Posterior cingulate gyrus (tissue), 11 donors: ENCODE measurements at regions not wholly inside any gene's neighbourhood (a gene's known extent, or its start where the extent isn't known, plus 50 kb on each side); places are given as distances from the start of the nearest gene placed in this dataset.

Experiments used
- DNase-seq, 10 donors: peaks; one replicate each; pipeline versions ENCODE4 v3.0.0 to v3.0.0-alpha.2; 2020 to 2021; ENCODE audit warnings: mixed read lengths in 3 of 10
- intact Hi-C: fragments of 100-400 bp; cut with DNase I; formaldehyde crosslinking; loops from one replicate; pipeline ENCODE4 v1.15.1; 2023

- intact Hi-C loops: no loop called here
These were observed 470.4 kb upstream of the B3GALT2 start for GRCh38 chr1:193656841-193657240.

GRCh38 chr1:193654951-193655735 is 468.7 kb upstream of the B3GALT2 start:
- intact Hi-C loops: no loop called here
- no peak for DNase-seq

More at GRCh38 chr1:193656841-193657240, 470.4 kb upstream of the B3GALT2 start:
- DNase-seq: no peak

GRCh38 chr1:193649587-193649986 is 463.2 kb upstream of the B3GALT2 start:
- no peak for DNase-seq
- intact Hi-C loops: no loop called here

GRCh38 chr1:193634876-193635275 is 448.5 kb upstream of the B3GALT2 start:
- no peak for DNase-seq
- intact Hi-C loops: no loop called here

- DNase-seq: no peak
- intact Hi-C loops: no loop called here
These were observed 448.1 kb upstream of the B3GALT2 start for GRCh38 chr1:193634470-193634869.

- intact Hi-C loops: no loop called here
- no peak for DNase-seq
These were observed 447.6 kb upstream of the B3GALT2 start for GRCh38 chr1:193633991-193634390.

- intact Hi-C loops: no loop called here
- DNase-seq: no peak
These were observed 446.7 kb upstream of the B3GALT2 start for GRCh38 chr1:193633093-193633492.

GRCh38 chr1:193631306-193631705 is 444.9 kb upstream of the B3GALT2 start:
- intact Hi-C loops: no loop called here
- DNase-seq: no peak

- no peak for DNase-seq
- intact Hi-C loops: no loop called here
These were observed 443.5 kb upstream of the B3GALT2 start for GRCh38 chr1:193629875-193630274.

GRCh38 chr1:193626695-193627094 is 440.3 kb upstream of the B3GALT2 start:
- DNase-seq: no peak
- intact Hi-C loops: no loop called here

GRCh38 chr1:193625255-193625654 is 438.8 kb upstream of the B3GALT2 start:
- intact Hi-C loops: no loop called here
- DNase-seq: no peak

GRCh38 chr1:193619911-193620310 is 433.5 kb upstream of the B3GALT2 start:
- intact Hi-C loops: no loop called here

GRCh38 chr1:193614817-193615216 is 428.4 kb upstream of the B3GALT2 start:
- DNase-seq: no peak
- intact Hi-C loops: no loop called here

More at GRCh38 chr1:193619911-193620310, 433.5 kb upstream of the B3GALT2 start:
- DNase-seq: no peak

- no peak for DNase-seq
- intact Hi-C loops: no loop called here
These were observed 427.9 kb upstream of the B3GALT2 start for GRCh38 chr1:193614275-193614674.

GRCh38 chr1:193613041-193613440 is 426.6 kb upstream of the B3GALT2 start:
- DNase-seq: no peak
- intact Hi-C loops: no loop called here

- intact Hi-C loops: no loop called here
- no peak for DNase-seq
These were observed 423.2 kb upstream of the B3GALT2 start for GRCh38 chr1:193609592-193609991.

- no peak for DNase-seq
- intact Hi-C loops: no loop called here
These were observed 421.4 kb upstream of the B3GALT2 start for GRCh38 chr1:193607787-193608186.

GRCh38 chr1:193606035-193606434 is 419.6 kb upstream of the B3GALT2 start:
- intact Hi-C loops: no loop called here

GRCh38 chr1:193602705-193603104 is 416.3 kb upstream of the B3GALT2 start:
- no peak for DNase-seq
- intact Hi-C loops: no loop called here

More at GRCh38 chr1:193606035-193606434, 419.6 kb upstream of the B3GALT2 start:
- DNase-seq: no peak

GRCh38 chr1:193593147-193593885 is 406.9 kb upstream of the B3GALT2 start:
- intact Hi-C loops: no loop called here
- no peak for DNase-seq

GRCh38 chr1:193592317-193592716 is 405.9 kb upstream of the B3GALT2 start:
- no peak for DNase-seq

GRCh38 chr1:193590102-193590501 is 403.7 kb upstream of the B3GALT2 start:
- intact Hi-C loops: no loop called here
- DNase-seq: no peak

More at GRCh38 chr1:193592317-193592716, 405.9 kb upstream of the B3GALT2 start:
- intact Hi-C loops: no loop called here
